IMR-90 (cell line): ENCODE measurements at regions not wholly inside any gene's neighbourhood (a gene's known extent, or its start where the extent isn't known, plus 50 kb on each side); places are given as distances from the start of the nearest gene placed in this dataset.

Source experiments
- CTCF ChIP-seq: conservative IDR thresholded peaks from 2 replicates; pipeline ENCODE4 v1.5.1; 2012; ENCODE audit warnings: mild to moderate bottlenecking, low read depth, low read length, improper control_type of control experiment
- NFE2L2 ChIP-seq: fragments of 150-350 bp; IDR thresholded peaks from 2 replicates; pipeline ENCODE4 v1.6.1; 2016; ENCODE audit warnings: low read depth, mild to moderate bottlenecking, low read length
- POLR2A ChIP-seq: IDR thresholded peaks from 2 replicates; pipeline ENCODE4 v1.6.1; 2012; ENCODE audit warnings: mild to moderate bottlenecking, low read depth, low read length
- RAD21 ChIP-seq: IDR thresholded peaks from 2 replicates; pipeline ENCODE4 v1.6.1; 2012; ENCODE audit warnings: low read length, improper control_type of control experiment

GRCh38 chr6:93727447-93727846 lies 308.1 kb upstream of the EPHA7 start:
- no peak for TF ChIP-seq RAD21
- TF ChIP-seq POLR2A = no peak
- TF ChIP-seq CTCF = no peak
- no peak for TF ChIP-seq NFE2L2
